Choroid plexus epithelial cell (primary cell): ENCODE measurements at regions not wholly inside any gene's neighbourhood (a gene's known extent, or its start where the extent isn't known, plus 50 kb on each side); places are given as distances from the start of the nearest gene placed in this dataset.
"Not testable (repeated sequence)": the region's sequence is repeated elsewhere in the genome, so short reads cannot be mapped to it uniquely, and the experiment has no call there.

Source experiments
- DNase-seq: peaks from one replicate; pipeline ENCODE4 v3.0.0-alpha.2; 2010; ENCODE audit warnings: low read depth
- H3K4me3 ChIP-seq: 2 replicates; pipeline ENCODE4 v1.5.1; 2011; ENCODE audit warnings: low read depth, mild to moderate bottlenecking, control low read depth, low read length, moderate library complexity
- TF ChIP-seq, protein P1 (sequence below): conservative IDR thresholded peaks from 2 replicates; pipeline ENCODE4 v1.5.1; 2011; ENCODE audit warnings: low read depth, mild to moderate bottlenecking, control low read depth, inconsistent platforms, low read length, moderate library complexity

- no peak for DNase-seq
- no peak overlapping the region for H3K4me3 ChIP-seq
- TF ChIP-seq, protein P1, sequence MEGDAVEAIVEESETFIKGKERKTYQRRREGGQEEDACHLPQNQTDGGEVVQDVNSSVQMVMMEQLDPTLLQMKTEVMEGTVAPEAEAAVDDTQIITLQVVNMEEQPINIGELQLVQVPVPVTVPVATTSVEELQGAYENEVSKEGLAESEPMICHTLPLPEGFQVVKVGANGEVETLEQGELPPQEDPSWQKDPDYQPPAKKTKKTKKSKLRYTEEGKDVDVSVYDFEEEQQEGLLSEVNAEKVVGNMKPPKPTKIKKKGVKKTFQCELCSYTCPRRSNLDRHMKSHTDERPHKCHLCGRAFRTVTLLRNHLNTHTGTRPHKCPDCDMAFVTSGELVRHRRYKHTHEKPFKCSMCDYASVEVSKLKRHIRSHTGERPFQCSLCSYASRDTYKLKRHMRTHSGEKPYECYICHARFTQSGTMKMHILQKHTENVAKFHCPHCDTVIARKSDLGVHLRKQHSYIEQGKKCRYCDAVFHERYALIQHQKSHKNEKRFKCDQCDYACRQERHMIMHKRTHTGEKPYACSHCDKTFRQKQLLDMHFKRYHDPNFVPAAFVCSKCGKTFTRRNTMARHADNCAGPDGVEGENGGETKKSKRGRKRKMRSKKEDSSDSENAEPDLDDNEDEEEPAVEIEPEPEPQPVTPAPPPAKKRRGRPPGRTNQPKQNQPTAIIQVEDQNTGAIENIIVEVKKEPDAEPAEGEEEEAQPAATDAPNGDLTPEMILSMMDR = no peak
Measured at GRCh38 chr13:58476206-58476918, 844.8 kb downstream of the PCDH17 start.

- no peak for DNase-seq
- TF ChIP-seq, protein P1 = no peak
- no peak overlapping the region for H3K4me3 ChIP-seq
Measured at GRCh38 chr13:58478858-58479257, 847.3 kb downstream of the PCDH17 start.

DNA sequence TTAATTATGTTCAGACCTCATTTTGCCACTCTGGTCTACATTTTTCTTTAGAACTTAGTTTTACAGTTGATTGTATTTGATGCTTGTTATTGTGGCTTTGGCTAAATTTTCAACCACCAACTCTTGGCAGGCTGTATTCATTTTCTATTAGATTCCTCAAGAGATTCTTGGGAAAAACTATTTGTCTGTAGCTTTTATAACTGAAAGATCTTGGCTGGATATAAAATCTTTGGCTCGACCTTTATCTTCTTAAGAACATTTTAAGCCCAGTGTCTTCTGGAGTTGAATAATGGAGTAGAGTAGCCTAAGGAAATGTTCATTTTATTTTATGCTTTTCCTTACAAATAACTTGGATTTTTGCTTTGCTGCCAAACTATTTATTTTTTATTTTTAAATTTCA is 848.5 kb downstream of the PCDH17 start:
- no peak for DNase-seq
- TF ChIP-seq, protein P1 = no peak
- no peak overlapping the region for H3K4me3 ChIP-seq

DNA sequence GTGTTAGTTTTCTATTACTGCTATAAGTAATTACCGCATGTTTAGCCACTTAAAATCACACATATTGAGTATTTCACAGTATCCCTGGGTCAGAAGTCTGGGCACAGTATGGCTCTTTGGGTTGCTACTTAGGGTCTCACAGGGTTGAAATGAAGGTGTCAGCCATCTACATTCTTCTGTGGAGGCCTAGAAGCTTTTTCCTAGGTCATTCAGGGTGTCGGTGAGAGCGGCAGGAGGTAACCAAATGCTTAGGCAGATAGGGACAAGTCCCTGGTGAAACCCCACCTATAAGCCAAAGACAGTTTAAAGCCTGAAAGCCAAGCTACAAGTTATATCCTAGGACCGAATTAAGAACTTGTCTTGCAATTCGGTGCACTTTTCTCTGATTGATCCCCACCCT is 856.7 kb downstream of the PCDH17 start:
- no peak for DNase-seq
- TF ChIP-seq, protein P1 = no peak
- H3K4me3 ChIP-seq = no peak overlapping the region

DNA sequence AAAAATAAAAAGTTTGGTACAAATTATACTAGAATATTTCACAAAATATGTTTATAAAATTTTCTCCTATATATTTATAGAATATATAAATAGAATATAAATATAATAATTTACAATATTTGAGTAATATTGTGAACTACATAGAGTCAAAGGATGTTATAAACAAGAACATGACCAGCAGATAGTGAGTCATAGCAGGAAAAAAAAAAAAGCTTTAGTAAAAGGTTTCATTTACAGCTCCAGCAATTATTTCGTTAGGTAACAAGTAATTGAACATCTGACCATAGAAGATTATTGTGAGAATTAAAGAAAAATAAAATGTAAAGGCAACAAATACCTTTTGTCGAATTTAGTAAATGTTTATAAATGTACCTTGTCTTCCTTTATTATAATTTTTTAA is 864.1 kb downstream of the PCDH17 start:
- TF ChIP-seq, protein P1 = no peak
- DNase-seq = no peak
- no peak overlapping the region for H3K4me3 ChIP-seq

DNA sequence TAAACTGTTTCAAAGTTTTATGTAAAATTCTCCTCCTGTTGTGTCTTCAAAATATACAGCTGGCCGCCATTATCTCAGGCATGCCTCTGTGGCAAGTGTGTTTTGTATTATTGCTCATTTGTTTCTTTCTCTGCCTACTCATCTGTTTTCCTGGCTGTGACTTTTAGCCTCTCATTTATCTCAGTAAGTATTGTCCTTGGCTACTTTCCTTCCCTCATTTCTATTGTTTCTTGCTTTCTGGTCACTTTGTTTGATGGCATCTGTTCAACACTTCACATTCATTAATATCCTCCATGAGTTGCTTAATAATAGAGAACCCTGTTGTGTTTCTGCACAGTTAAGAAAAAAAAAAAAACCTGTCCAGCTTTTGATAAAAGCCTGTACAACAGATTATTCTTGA is 869.4 kb downstream of the PCDH17 start:
- DNase-seq = no peak
- TF ChIP-seq, protein P1 = no peak
- no peak overlapping the region for H3K4me3 ChIP-seq

- DNase-seq, H3K4me3 ChIP-seq: not testable (repeated sequence)
Measured at GRCh38 chr13:58504202-58504700, 872.7 kb downstream of the PCDH17 start.

DNA sequence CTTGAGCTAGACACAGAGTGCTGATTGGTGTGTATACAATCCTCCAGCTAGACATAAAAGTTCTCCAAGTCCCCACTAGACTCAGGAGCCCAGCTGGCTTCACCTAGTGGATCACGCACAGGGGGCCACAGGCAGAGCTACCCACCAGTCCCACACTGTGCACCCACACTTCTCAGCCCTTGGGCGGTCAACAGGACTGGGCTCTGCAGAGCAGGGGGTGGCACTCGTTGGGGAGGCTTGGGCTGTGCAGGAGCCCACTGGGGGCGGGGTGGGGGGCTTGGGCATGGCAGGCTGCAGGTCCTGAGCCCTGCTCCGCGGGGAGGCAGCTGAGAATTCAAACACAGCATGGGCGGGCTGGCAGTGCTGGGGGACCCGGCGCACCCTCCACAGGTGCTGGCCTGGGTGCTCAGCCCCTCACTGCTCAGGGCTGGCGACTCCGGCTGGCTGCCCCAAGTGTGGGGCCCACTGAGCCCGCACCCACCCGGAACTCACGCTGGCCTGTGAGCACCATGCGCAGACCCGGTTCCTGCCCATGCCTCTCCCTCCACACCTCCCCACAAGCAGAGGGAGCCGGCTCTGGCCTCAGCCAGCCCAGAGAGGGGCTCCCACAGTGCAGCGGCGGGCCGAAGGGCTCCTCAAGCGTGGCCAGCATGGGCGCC is 873.8 kb downstream of the PCDH17 start:
- H3K4me3 ChIP-seq, DNase-seq: not testable (repeated sequence)
